K562 (cell line): ENCODE measurements at regions not wholly inside any gene's neighbourhood (a gene's known extent, or its start where the extent isn't known, plus 50 kb on each side); places are given as distances from the start of the nearest gene placed in this dataset.

Experiments
- ATAC-seq: fragments of 200-7000 bp; cut with Tn5 transposase; 3 replicates; pipeline ENCODE4 v1.9.1; 2020; ENCODE audit warnings: moderate library complexity
- BruUV-seq: library from RNA; stranded (reverse); fragments of 400-500 nt; replicated peaks from 2 replicates; lab custom pipeline; 2021; lab: Mats Ljungman, UMichigan
- CTCF ChIA-PET: fragments of 300-600 bp; formaldehyde crosslinking; extraction: SDS; loops from one replicate; lab custom pipeline; 2021; ENCODE audit warnings: low intra/inter-chr PET ratio; lab: Yijun Ruan, JAX
- POLR2A ChIA-PET: fragments of 300-600, 350-650 bp; sonication (Branson Sonifier 250); formaldehyde crosslinking; extraction: SDS; loops from one replicate; lab custom pipeline; 2021; ENCODE audit warnings: antibody characterized with exemption, inconsistent platforms; lab: Yijun Ruan, JAX
- DNase-seq, 4 experiments: peaks; one replicate each; pipeline versions ENCODE4 v3.0.0 to v3.0.0-alpha.2; 2011 to 2018; ENCODE audit warnings: low spot score in 3 of 4, mixed read lengths in 3 of 4; ENCODE audit errors: extremely low read depth in 1 of 4
- FAIRE-seq: peaks from 2 replicates; lab custom pipeline; 2011; peaks lifted over from hg19 to GRCh38; lab: Jason Lieb, UNC
- H2AFZ ChIP-seq: 2 replicates; pipeline ENCODE4 v1.6.0; 2011; ENCODE audit warnings: low read depth, low read length, control low read depth, inconsistent platforms
- H3K27ac ChIP-seq: fragments of 200-600 bp; 3 replicates; pipeline ENCODE4 v1.8.0; 2011; ENCODE audit warnings: low read depth, mild to moderate bottlenecking, control low read depth, inconsistent platforms, low read length, moderate library complexity, mixed read lengths; ENCODE audit errors: extremely low read depth
- H3K27me3 ChIP-seq, 2 experiments: fragments of 300-600 bp in 1 of 2; 2 replicates in 1 of 2; 3 replicates in 1 of 2; pipeline versions ENCODE4 v1.6.0 to v1.8.0; 2011; ENCODE audit warnings: inconsistent platforms in 2 of 2, low read length in 2 of 2, mild to moderate bottlenecking in 1 of 2, mixed read lengths in 1 of 2, moderate library complexity in 1 of 2; ENCODE audit not compliant: control insufficient read depth in 2 of 2, insufficient read depth in 2 of 2
- H3K36me3 ChIP-seq: fragments of 300-600 bp; 3 replicates; pipeline ENCODE4 v1.8.0; 2011; ENCODE audit warnings: mild to moderate bottlenecking, low read length, inconsistent platforms; ENCODE audit not compliant: control insufficient read depth, insufficient read depth
- H3K4me1 ChIP-seq, 2 experiments: fragments of 200-600 bp in 1 of 2; replicated peaks in 1 of 2; 2 replicates in 1 of 2; 3 replicates in 1 of 2; pipeline versions ENCODE4 v1.5.1 to v1.8.0; 2011; ENCODE audit warnings: inconsistent platforms in 2 of 2, low read length in 2 of 2, mild to moderate bottlenecking in 1 of 2, mixed read lengths in 1 of 2, moderate library complexity in 1 of 2; ENCODE audit not compliant: control insufficient read depth in 2 of 2, insufficient read depth in 2 of 2
- H3K4me2 ChIP-seq: 2 replicates; pipeline ENCODE4 v1.6.1; 2011; ENCODE audit warnings: low read length, control low read depth, inconsistent platforms, mixed read lengths; ENCODE audit not compliant: insufficient read depth
- H3K4me3 ChIP-seq: fragments of 200-600 bp; sonication (generic), shearing (Covaris generic); 2 replicates; pipeline ENCODE4 v1.5.1; 2016; ENCODE audit warnings: control low read depth, inconsistent platforms
- H3K79me2 ChIP-seq: fragments of 200-600 bp; 3 replicates; pipeline ENCODE4 v1.8.0; 2011; ENCODE audit warnings: low read length, inconsistent platforms; ENCODE audit not compliant: control insufficient read depth, insufficient read depth
- H3K9ac ChIP-seq, 2 experiments: 2 replicates each; pipeline versions ENCODE4 v1.6.0 to v1.6.1; 2011; ENCODE audit warnings: low read depth in 2 of 2, low read length in 2 of 2, control low read depth in 1 of 2, inconsistent platforms in 1 of 2, mild to moderate bottlenecking in 1 of 2, mixed read lengths in 1 of 2; ENCODE audit not compliant: insufficient read depth in 1 of 2
- H3K9me1 ChIP-seq: one replicate; pipeline ENCODE4 v1.6.0; 2011; ENCODE audit warnings: inconsistent platforms, mild to moderate bottlenecking, low read length, moderate library complexity; ENCODE audit not compliant: control insufficient read depth, insufficient read depth
- H3K9me3 ChIP-seq: replicated peaks from 2 replicates; pipeline ENCODE4 v1.5.1; 2011; ENCODE audit warnings: low read depth, low read length, inconsistent platforms; ENCODE audit not compliant: control insufficient read depth, insufficient read depth
- H4K20me1 ChIP-seq: replicated peaks from 2 replicates; pipeline ENCODE4 v1.6.1; 2011; ENCODE audit warnings: low read length, inconsistent platforms, mixed read lengths; ENCODE audit not compliant: control insufficient read depth, insufficient read depth
- BRD9 ChIP-seq: fragments of 450-650 bp; IDR thresholded peaks from 2 replicates; pipeline ENCODE4 v1.6.1; 2018; ENCODE audit warnings: low read depth; ENCODE audit not compliant: partially characterized antibody
- FOXJ2 ChIP-seq: fragments of 200-800 bp; sonication (Bioruptor generic); IDR thresholded peaks from 2 replicates; pipeline ENCODE4 v1.6.1; 2016; ENCODE audit warnings: missing genetic modification characterization, missing compliant biosample characterization
- GTF2B ChIP-seq: IDR thresholded peaks from 2 replicates; pipeline ENCODE4 v1.6.1; 2011; ENCODE audit not compliant: insufficient read length; ENCODE audit errors: extremely low read depth
- KLF10 ChIP-seq: fragments of 250-450 bp; sonication (Bioruptor Pico); IDR thresholded peaks from 2 replicates; pipeline ENCODE4 v1.6.1; 2021; ENCODE audit warnings: matching md5 sums
- KLF13 ChIP-seq: fragments of 450-650 bp; IDR thresholded peaks from 2 replicates; pipeline ENCODE4 v1.6.1; 2016; ENCODE audit warnings: missing genetic modification characterization, low read depth, mild to moderate bottlenecking, missing compliant biosample characterization, moderate library complexity, borderline replicate concordance
- MCM3 ChIP-seq: fragments of 450-650 bp; IDR thresholded peaks from 2 replicates; pipeline ENCODE4 v1.6.1; 2016
- NR1H2 ChIP-seq: sonication (generic); formaldehyde crosslinking; IDR thresholded peaks from 2 replicates; pipeline ENCODE4 v1.4.0; 2020; ENCODE audit warnings: mild to moderate bottlenecking, missing genetic modification reagents
- OTX1 ChIP-seq: fragments of 450-650 bp; formaldehyde crosslinking; IDR thresholded peaks from 2 replicates; pipeline ENCODE4 v1.4.0; 2022; ENCODE audit warnings: mild to moderate bottlenecking
- PTBP1 ChIP-seq: fragments of 200-400 bp; formaldehyde crosslinking; IDR thresholded peaks from 2 replicates; pipeline ENCODE4 v1.6.1; 2017; ENCODE audit warnings: low read depth, low read length
- PYGO2 ChIP-seq: fragments of 450-650 bp; IDR thresholded peaks from 2 replicates; pipeline ENCODE4 v1.6.1; 2016; ENCODE audit warnings: mild to moderate bottlenecking, missing genetic modification characterization, moderate library complexity, missing compliant biosample characterization
- RBM34 ChIP-seq: fragments of 200-400 bp; formaldehyde crosslinking; IDR thresholded peaks from 2 replicates; pipeline ENCODE4 v1.6.1; 2018; ENCODE audit warnings: low read length, borderline replicate concordance; ENCODE audit not compliant: insufficient read depth
- SLC30A9 ChIP-seq: fragments of 250-450 bp; sonication (Bioruptor Pico); IDR thresholded peaks from 2 replicates; pipeline ENCODE4 v1.8.0; 2022; ENCODE audit warnings: mild to moderate bottlenecking, moderate library complexity
- SMARCA5 ChIP-seq: fragments of 450-650 bp; IDR thresholded peaks from 2 replicates; pipeline ENCODE4 v1.6.1; 2016
- SREBF1 ChIP-seq: fragments of 150-350 bp; IDR thresholded peaks from 2 replicates; pipeline ENCODE4 v1.6.1; 2014; ENCODE audit warnings: antibody characterized with exemption, low read depth, low read length, borderline replicate concordance
- SRSF9 ChIP-seq: fragments of 200-400 bp; formaldehyde crosslinking; IDR thresholded peaks from 2 replicates; pipeline ENCODE4 v1.6.1; 2017; ENCODE audit warnings: low read depth, low read length, borderline replicate concordance
- ZNF511 ChIP-seq: sonication (generic); formaldehyde crosslinking; IDR thresholded peaks from 2 replicates; pipeline ENCODE4 v1.8.0; 2022; ENCODE audit warnings: mild to moderate bottlenecking, missing genetic modification reagents
- WGBS: fragments of 100-300 bp; shearing (Covaris generic); methylation state at CpG from one replicate; pipeline ENCODE4 v1.1.6; 2016; ENCODE audit warnings: low coverage, mixed read lengths; ENCODE audit not compliant: insufficient coverage; ENCODE audit errors: missing lambda C conversion rate; 5-methylcytosine and 5-hydroxymethylcytosine counted together
- in situ Hi-C: fragments of 300-500 bp; cut with MboI; formaldehyde crosslinking; loops from 4 replicates; pipeline ENCODE4 v1.15.0; 2018; ENCODE audit warnings: inconsistent platforms, mixed read lengths
- intact Hi-C: fragments of 100-400 bp; cut with micrococcal nuclease; formaldehyde crosslinking; loops from 2 replicates; pipeline ENCODE4 v1.14.2; 2022
- TF ChIP-seq, protein P1 (sequence below): fragments of 450-650 bp; formaldehyde crosslinking; IDR thresholded peaks from 2 replicates; pipeline ENCODE4 v1.4.0; 2020; ENCODE audit warnings: mild to moderate bottlenecking, moderate library complexity

- DNase-seq (no peak), ATAC-seq (no peak), FAIRE-seq (no peak)
- Histone ChIP-seq H3K4me2 (no peak overlapping the region), H3K27ac (no peak overlapping the region), H3K27me3 (no peaks in the 10 kb centered on the region), H4K20me1 (no peaks in the 10 kb centered on the region), H3K36me3 (no peaks in the 10 kb centered on the region), H3K9me1 (no peaks in the 10 kb centered on the region), H3K4me1 (no peaks in the 10 kb centered on the region), H3K4me3 (no peak overlapping the region), H3K79me2 (no peaks in the 10 kb centered on the region), H2AFZ (no peak overlapping the region), H3K9me3 (no peaks in the 10 kb centered on the region), H3K9ac (no peak overlapping the region)
- intact Hi-C loops (no loop called here), in situ Hi-C loops (no loop called here)
- ChIA-PET POLR2A (no interaction called here), CTCF (no interaction called here)
- no peak for TF ChIP-seq SREBF1
- TF ChIP-seq RBM34: no peak
- no peak for TF ChIP-seq KLF13
- no peak for TF ChIP-seq BRD9
- no peak for TF ChIP-seq NR1H2 (CRISPR knock-in tag)
- TF ChIP-seq MCM3: no peak
- TF ChIP-seq SMARCA5: no peak
- BruUV-seq: no TSS peak
- WGBS: no CpG with 5 or more reads among the region's 2 CpGs
Observed at GRCh38 chr4:162403419-162403818, 239.6 kb upstream of the FSTL5 start.

- Histone ChIP-seq H4K20me1 (no peaks in the 10 kb centered on the region), H3K4me3 (no peak overlapping the region), H3K9me3 (no peaks in the 10 kb centered on the region), H3K4me2 (no peak overlapping the region), H3K4me1 (no peaks in the 10 kb centered on the region), H3K27ac (no peak overlapping the region), H3K9ac (no peak overlapping the region), H3K9me1 (no peaks in the 10 kb centered on the region), H3K79me2 (no peaks in the 10 kb centered on the region), H3K36me3 (no peaks in the 10 kb centered on the region), H2AFZ (no peak overlapping the region), H3K27me3 (no peaks in the 10 kb centered on the region)
- no TSS peak for BruUV-seq
- ATAC-seq (no peak), FAIRE-seq (no peak), DNase-seq (no peak)
- POLR2A ChIA-PET: no interaction called here
- intact Hi-C loops: no loop called here
- 0% methylated on average over 1 of the region's 5 CpGs for WGBS
- in situ Hi-C loops: no loop called here
- CTCF ChIA-PET: no interaction called here
- TF ChIP-seq OTX1 (CRISPR knock-in tag): no peak
- TF ChIP-seq ZNF511 (CRISPR knock-in tag): no peak
- no peak for TF ChIP-seq SRSF9
- TF ChIP-seq GTF2B: no peak
- no peak for TF ChIP-seq KLF10 (CRISPR knock-in tag)
- no peak for TF ChIP-seq PYGO2 (tag)
- no peak for TF ChIP-seq PTBP1
- TF ChIP-seq, protein P1, sequence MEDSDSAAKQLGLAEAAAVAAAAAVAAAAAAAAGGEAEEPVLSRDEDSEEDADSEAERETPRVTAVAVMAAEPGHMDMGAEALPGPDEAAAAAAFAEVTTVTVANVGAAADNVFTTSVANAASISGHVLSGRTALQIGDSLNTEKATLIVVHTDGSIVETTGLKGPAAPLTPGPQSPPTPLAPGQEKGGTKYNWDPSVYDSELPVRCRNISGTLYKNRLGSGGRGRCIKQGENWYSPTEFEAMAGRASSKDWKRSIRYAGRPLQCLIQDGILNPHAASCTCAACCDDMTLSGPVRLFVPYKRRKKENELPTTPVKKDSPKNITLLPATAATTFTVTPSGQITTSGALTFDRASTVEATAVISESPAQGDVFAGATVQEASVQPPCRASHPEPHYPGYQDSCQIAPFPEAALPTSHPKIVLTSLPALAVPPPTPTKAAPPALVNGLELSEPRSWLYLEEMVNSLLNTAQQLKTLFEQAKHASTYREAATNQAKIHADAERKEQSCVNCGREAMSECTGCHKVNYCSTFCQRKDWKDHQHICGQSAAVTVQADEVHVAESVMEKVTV: no peak
- no peak for TF ChIP-seq FOXJ2 (tag)
- TF ChIP-seq SLC30A9 (CRISPR knock-in tag): no peak
Observed at GRCh38 chr4:162401021-162401420, 237.2 kb upstream of the FSTL5 start.
